Fibroblast of lung (primary cell): ENCODE measurements at regions not wholly inside any gene's neighbourhood (a gene's known extent, or its start where the extent isn't known, plus 50 kb on each side); places are given as distances from the start of the nearest gene placed in this dataset.
"Not testable (repeated sequence)": the region's sequence is repeated elsewhere in the genome, so short reads cannot be mapped to it uniquely, and the experiment has no call there.

ENCODE experiments used
- DNase-seq, 2 donors: peaks; one replicate each; pipeline versions ENCODE4 v3.0.0 to v3.0.0-alpha.2; 2010; ENCODE audit warnings: low read depth in 2 of 2
- H2AFZ ChIP-seq: 2 replicates; pipeline ENCODE4 v1.5.1; 2012; ENCODE audit warnings: low read length, control low read depth, inconsistent platforms
- H3K27ac ChIP-seq: 2 replicates; pipeline ENCODE4 v1.5.1; 2011; ENCODE audit warnings: low read length, control low read depth; ENCODE audit not compliant: insufficient read depth
- H3K27me3 ChIP-seq: 2 replicates; pipeline ENCODE4 v1.5.1; 2011; ENCODE audit warnings: mild to moderate bottlenecking, low read length; ENCODE audit not compliant: control insufficient read depth, insufficient read depth
- H3K36me3 ChIP-seq: 2 replicates; pipeline ENCODE4 v1.5.1; 2011; ENCODE audit warnings: low read length; ENCODE audit not compliant: control insufficient read depth, insufficient read depth
- H3K4me1 ChIP-seq: 2 replicates; pipeline ENCODE4 v1.5.1; 2011; ENCODE audit warnings: low read length; ENCODE audit not compliant: control insufficient read depth, insufficient read depth; ENCODE audit errors: extremely low read depth
- H3K4me2 ChIP-seq: 2 replicates; pipeline ENCODE4 v1.5.1; 2011; ENCODE audit warnings: low read length, control low read depth; ENCODE audit not compliant: insufficient read depth; ENCODE audit errors: extremely low read depth
- H3K4me3 ChIP-seq, 4 experiments: fragments of 200-600 bp in 1 of 4; sonication (generic) in 1 of 4; replicated peaks in 1 of 4; 2 replicates each; pipeline ENCODE4 v1.5.1; 2011 to 2016; ENCODE audit warnings: low read length in 4 of 4, low read depth in 3 of 4, mild to moderate bottlenecking in 3 of 4, control low read depth in 2 of 4, inconsistent platforms in 1 of 4, mixed read lengths in 1 of 4; ENCODE audit not compliant: insufficient read depth in 1 of 4; ENCODE audit errors: control extremely low read depth in 1 of 4
- H3K79me2 ChIP-seq: 2 replicates; pipeline ENCODE4 v1.5.1; 2012; ENCODE audit warnings: mild to moderate bottlenecking, low read length, inconsistent platforms; ENCODE audit not compliant: control insufficient read depth, insufficient read depth
- H3K9ac ChIP-seq: 2 replicates; pipeline ENCODE4 v1.5.1; 2011; ENCODE audit warnings: mild to moderate bottlenecking, low read length, control low read depth; ENCODE audit not compliant: insufficient read depth
- H3K9me3 ChIP-seq: 2 replicates; pipeline ENCODE4 v1.5.1; 2012; ENCODE audit warnings: low read depth, low read length; ENCODE audit not compliant: control insufficient read depth, insufficient read depth
- H4K20me1 ChIP-seq: 2 replicates; pipeline ENCODE4 v1.5.1; 2011; ENCODE audit warnings: low read length; ENCODE audit not compliant: control insufficient read depth, insufficient read depth; ENCODE audit errors: extremely low read depth
- EZH2 ChIP-seq: IDR thresholded peaks from 2 replicates; pipeline ENCODE4 v1.5.1; 2012; ENCODE audit warnings: low read length, control low read depth, mild to moderate bottlenecking; ENCODE audit errors: missing control alignments
- TF ChIP-seq, protein P1 (sequence below), 2 donors: IDR thresholded peaks in 1 of 2; conservative IDR thresholded peaks in 1 of 2; 1 replicate in 1 of 2; 2 replicates in 1 of 2; pipeline ENCODE4 v1.5.1; 2011 to 2012; ENCODE audit warnings: low read length in 2 of 2, control low read depth in 1 of 2, inconsistent platforms in 1 of 2, low read depth in 1 of 2, mild to moderate bottlenecking in 1 of 2

DNA sequence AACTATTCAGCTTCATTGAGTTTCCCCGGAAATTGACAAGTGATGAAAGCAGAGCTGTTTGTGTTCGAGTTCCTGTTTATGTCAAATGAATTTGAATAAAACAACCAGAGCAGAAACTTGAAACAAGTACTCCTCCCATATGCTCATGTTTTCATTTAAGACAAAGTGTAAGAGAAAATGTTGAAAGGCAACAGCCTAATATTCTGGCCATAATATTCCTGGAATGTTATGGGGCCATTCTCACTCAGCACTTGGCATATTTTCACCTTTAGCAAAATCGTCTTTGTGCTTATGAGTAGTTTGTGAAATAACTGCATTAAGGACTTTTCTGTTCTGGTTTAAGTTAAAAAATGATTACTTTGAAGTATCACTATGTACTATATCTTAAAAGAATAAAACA lies 276.0 kb upstream of the FAT1 start:
- DNase-seq: no peak
- Histone ChIP-seq H3K9me3 (no peaks in the 10 kb centered on the region), H2AFZ (peak overlapping the region; percentile 20), H4K20me1 (no peaks in the 10 kb centered on the region), H3K4me3 (no peak overlapping the region), H3K36me3 (no peaks in the 10 kb centered on the region), H3K79me2 (no peaks in the 10 kb centered on the region), H3K27ac (no peak overlapping the region), H3K9ac (no peak overlapping the region), H3K27me3 (no peaks in the 10 kb centered on the region), H3K4me2 (no peak overlapping the region), H3K4me1 (peaks cover 2% of the 10 kb centered on the region)
- no peak for TF ChIP-seq EZH2
- TF ChIP-seq, protein P1, sequence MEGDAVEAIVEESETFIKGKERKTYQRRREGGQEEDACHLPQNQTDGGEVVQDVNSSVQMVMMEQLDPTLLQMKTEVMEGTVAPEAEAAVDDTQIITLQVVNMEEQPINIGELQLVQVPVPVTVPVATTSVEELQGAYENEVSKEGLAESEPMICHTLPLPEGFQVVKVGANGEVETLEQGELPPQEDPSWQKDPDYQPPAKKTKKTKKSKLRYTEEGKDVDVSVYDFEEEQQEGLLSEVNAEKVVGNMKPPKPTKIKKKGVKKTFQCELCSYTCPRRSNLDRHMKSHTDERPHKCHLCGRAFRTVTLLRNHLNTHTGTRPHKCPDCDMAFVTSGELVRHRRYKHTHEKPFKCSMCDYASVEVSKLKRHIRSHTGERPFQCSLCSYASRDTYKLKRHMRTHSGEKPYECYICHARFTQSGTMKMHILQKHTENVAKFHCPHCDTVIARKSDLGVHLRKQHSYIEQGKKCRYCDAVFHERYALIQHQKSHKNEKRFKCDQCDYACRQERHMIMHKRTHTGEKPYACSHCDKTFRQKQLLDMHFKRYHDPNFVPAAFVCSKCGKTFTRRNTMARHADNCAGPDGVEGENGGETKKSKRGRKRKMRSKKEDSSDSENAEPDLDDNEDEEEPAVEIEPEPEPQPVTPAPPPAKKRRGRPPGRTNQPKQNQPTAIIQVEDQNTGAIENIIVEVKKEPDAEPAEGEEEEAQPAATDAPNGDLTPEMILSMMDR (conservative IDR thresholded peaks at IDR 0.05 in 1 of 2, IDR thresholded peaks at IDR 0.05 in 1 of 2; ENCODE audit: low read depth in 1 of 2, low read length in 2 of 2): no peak

DNA sequence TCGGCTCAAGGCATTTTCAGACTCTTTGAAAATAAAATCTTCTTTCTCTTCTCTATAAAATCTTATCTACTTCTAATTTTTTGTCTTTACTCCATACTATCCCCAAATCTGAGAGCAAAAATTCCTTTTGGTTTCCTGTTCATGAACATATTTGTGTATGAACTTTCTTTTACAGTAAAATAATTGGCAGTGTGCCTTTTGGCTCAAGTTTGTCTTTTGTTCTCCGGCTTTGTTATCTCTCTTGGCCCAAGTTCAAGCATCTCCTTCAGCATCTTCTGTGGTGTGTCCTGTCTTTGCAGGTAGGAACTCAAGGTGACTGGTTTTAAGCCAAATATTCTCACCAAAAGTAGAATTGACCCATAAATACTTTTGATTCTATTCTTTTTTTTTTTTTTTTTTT lies 276.6 kb upstream of the FAT1 start:
- no peak overlapping the region for H3K4me2 ChIP-seq
- no peak overlapping the region for H2AFZ ChIP-seq
- no peaks in the 10 kb centered on the region for H3K27me3 ChIP-seq
- no peaks in the 10 kb centered on the region for H3K79me2 ChIP-seq
- no peak overlapping the region for H3K9ac ChIP-seq
- no peaks in the 10 kb centered on the region for H3K36me3 ChIP-seq
- no peak overlapping the region for H3K4me3 ChIP-seq
- H3K9me3 ChIP-seq: no peaks in the 10 kb centered on the region
- no peaks in the 10 kb centered on the region for H4K20me1 ChIP-seq
- H3K27ac ChIP-seq: no peak overlapping the region
- peak in 1 of 2 donors; percentile 30 for DNase-seq
- H3K4me1 ChIP-seq: peaks cover 2% of the 10 kb centered on the region
- no peak for TF ChIP-seq EZH2
- TF ChIP-seq, protein P1 (conservative IDR thresholded peaks at IDR 0.05 in 1 of 2, IDR thresholded peaks at IDR 0.05 in 1 of 2; ENCODE audit: low read depth in 1 of 2, low read length in 2 of 2): no peak

DNA sequence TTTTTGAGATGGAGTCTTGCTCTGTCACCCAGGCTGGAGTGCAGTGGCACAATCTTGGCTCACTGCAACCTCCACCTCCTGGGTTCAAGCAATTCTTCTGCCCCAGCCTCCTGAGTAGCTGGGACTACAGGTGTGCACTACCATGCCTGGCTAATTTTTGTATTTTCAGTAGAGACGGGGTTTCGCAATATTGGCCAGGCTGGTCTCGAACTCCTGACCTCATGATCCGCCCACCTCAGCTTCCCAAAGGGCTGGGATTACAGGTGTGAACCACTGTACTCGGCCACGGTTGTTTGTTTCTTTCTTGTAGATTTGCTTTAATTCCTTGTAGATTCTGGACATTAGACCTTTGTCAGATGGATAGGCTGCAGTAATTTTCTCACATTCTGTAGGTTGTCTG lies 278.5 kb upstream of the FAT1 start:
- not testable (repeated sequence) for H3K27ac ChIP-seq, H3K4me2 ChIP-seq, H3K4me3 ChIP-seq, H3K27me3 ChIP-seq, H3K4me1 ChIP-seq, H3K79me2 ChIP-seq, DNase-seq, H4K20me1 ChIP-seq, H3K36me3 ChIP-seq, H3K9ac ChIP-seq, H2AFZ ChIP-seq, H3K9me3 ChIP-seq
